Smooth muscle cell (in vitro differentiated cells): ENCODE measurements at regions not wholly inside any gene's neighbourhood (a gene's known extent, or its start where the extent isn't known, plus 50 kb on each side); places are given as distances from the start of the nearest gene placed in this dataset.

ENCODE experiments used
- DNase-seq: peaks from one replicate; lab custom pipeline; 2025; ENCODE audit not compliant: unreplicated experiment; lab: John Stamatoyannopoulos, UW
- H2AFZ ChIP-seq: fragments of 200-600 bp; sonication (generic); 2 replicates; pipeline ENCODE4 v1.6.0; 2016; ENCODE audit warnings: antibody characterized with exemption, low read depth, mild to moderate bottlenecking
- H3F3A ChIP-seq: fragments of 200-600 bp; sonication (generic); 2 replicates; pipeline ENCODE4 v1.6.0; 2017; ENCODE audit warnings: antibody characterized with exemption, low read depth
- H3K27ac ChIP-seq: fragments of 200-600 bp; sonication (generic); 2 replicates; pipeline ENCODE4 v1.5.1; 2016; ENCODE audit warnings: low read depth, mild to moderate bottlenecking
- H3K27me3 ChIP-seq: fragments of 200-600 bp; sonication (generic); 2 replicates; pipeline ENCODE4 v1.6.1; 2016; ENCODE audit warnings: low read depth, mild to moderate bottlenecking
- H3K36me3 ChIP-seq: fragments of 200-600 bp; sonication (generic); 2 replicates; pipeline ENCODE4 v1.5.1; 2016; ENCODE audit warnings: low read depth
- H3K4me1 ChIP-seq: fragments of 200-600 bp; sonication (generic); 2 replicates; pipeline ENCODE4 v1.5.1; 2016; ENCODE audit warnings: low read depth
- H3K4me2 ChIP-seq: fragments of 200-600 bp; sonication (generic); 2 replicates; pipeline ENCODE4 v1.6.0; 2016; ENCODE audit warnings: mild to moderate bottlenecking
- H3K4me3 ChIP-seq: fragments of 200-600 bp; sonication (generic); 2 replicates; pipeline ENCODE4 v1.5.1; 2016; ENCODE audit warnings: mild to moderate bottlenecking
- H3K79me2 ChIP-seq: fragments of 200-600 bp; sonication (generic); 2 replicates; pipeline ENCODE4 v1.6.0; 2016; ENCODE audit warnings: low read depth, mild to moderate bottlenecking
- H3K9ac ChIP-seq: fragments of 200-600 bp; sonication (generic); 2 replicates; pipeline ENCODE4 v1.6.0; 2016; ENCODE audit warnings: low read depth
- H3K9me3 ChIP-seq: fragments of 200-600 bp; sonication (generic); replicated peaks from 2 replicates; pipeline ENCODE4 v1.5.1; 2016; ENCODE audit warnings: low read depth
- H4K20me1 ChIP-seq: fragments of 200-600 bp; sonication (generic); 2 replicates; pipeline ENCODE4 v1.6.0; 2016; ENCODE audit warnings: low read depth
- WGBS: methylation state at CpG from one replicate; pipeline ENCODE4 v1.1.7; 2016; ENCODE audit warnings: low lambda C conversion rate; 5-methylcytosine and 5-hydroxymethylcytosine counted together
- TF ChIP-seq, protein P1 (sequence below): fragments of 200-600 bp; sonication (generic); IDR thresholded peaks from 2 replicates; pipeline ENCODE4 v1.5.1; 2017; ENCODE audit warnings: borderline replicate concordance, mild to moderate bottlenecking, antibody characterized with exemption; ENCODE audit not compliant: insufficient read depth, poor library complexity, severe bottlenecking

DNA sequence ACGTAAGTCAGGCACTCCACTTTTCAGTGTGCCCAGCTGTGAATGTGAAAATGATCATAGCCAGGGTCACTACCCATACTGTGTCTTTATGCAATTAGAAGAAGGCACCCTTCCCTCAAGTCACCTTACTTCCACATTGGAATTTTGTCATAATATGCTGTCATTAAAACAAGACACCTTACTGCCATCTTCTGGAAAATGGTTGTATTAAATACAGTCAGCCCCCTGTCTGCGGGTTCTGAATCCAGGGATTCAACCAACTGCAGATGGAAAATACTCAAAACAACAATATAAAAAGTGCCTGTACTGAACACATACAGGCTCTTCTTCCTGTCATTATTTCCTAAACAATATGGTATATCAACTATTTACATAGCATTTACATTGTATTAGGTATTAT lies 70.2 kb upstream of the TBX5 start:
- no peak overlapping the region for H3K9ac ChIP-seq
- H3K36me3 ChIP-seq, result no peaks in the 10 kb centered on the region
- no peak overlapping the region for H3K4me2 ChIP-seq
- H3K4me1 ChIP-seq, result peaks cover 6% of the 10 kb centered on the region
- TF ChIP-seq, protein P1, sequence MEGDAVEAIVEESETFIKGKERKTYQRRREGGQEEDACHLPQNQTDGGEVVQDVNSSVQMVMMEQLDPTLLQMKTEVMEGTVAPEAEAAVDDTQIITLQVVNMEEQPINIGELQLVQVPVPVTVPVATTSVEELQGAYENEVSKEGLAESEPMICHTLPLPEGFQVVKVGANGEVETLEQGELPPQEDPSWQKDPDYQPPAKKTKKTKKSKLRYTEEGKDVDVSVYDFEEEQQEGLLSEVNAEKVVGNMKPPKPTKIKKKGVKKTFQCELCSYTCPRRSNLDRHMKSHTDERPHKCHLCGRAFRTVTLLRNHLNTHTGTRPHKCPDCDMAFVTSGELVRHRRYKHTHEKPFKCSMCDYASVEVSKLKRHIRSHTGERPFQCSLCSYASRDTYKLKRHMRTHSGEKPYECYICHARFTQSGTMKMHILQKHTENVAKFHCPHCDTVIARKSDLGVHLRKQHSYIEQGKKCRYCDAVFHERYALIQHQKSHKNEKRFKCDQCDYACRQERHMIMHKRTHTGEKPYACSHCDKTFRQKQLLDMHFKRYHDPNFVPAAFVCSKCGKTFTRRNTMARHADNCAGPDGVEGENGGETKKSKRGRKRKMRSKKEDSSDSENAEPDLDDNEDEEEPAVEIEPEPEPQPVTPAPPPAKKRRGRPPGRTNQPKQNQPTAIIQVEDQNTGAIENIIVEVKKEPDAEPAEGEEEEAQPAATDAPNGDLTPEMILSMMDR, result peak; percentile 43
- H3K4me3 ChIP-seq, result no peak overlapping the region
- no peaks in the 10 kb centered on the region for H3K9me3 ChIP-seq
- no peak overlapping the region for H2AFZ ChIP-seq
- H3K27me3 ChIP-seq, result peaks cover 86% of the 10 kb centered on the region
- no peak overlapping the region for H3K27ac ChIP-seq
- 46% methylated on average over 2 of the region's 2 CpGs for WGBS
- no peaks in the 10 kb centered on the region for H3K79me2 ChIP-seq
- H4K20me1 ChIP-seq, result no peaks in the 10 kb centered on the region
- DNase-seq, result no peak
- no peaks in the 10 kb centered on the region for H3F3A ChIP-seq

DNA sequence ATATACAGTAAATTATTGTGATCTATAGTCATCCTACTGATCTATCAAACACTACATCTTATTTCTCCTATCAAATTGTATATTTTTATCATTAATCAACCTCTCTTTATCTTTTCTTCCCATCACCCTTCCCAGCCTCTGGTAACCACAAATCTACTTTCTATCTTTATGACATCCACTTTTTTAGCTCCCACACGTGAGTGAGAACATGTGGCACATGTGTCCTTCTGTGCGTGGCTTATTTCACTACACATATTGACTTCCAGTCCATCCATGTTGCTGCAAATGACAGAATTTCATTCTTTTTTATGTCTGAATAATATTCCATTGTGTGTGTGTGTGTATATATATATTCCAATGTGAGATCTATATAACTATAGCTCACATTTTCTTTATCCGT lies 67.8 kb upstream of the TBX5 start:
- Histone ChIP-seq H3K9me3 (no peaks in the 10 kb centered on the region), H3K27me3 (peaks cover 84% of the 10 kb centered on the region), H3K79me2 (no peaks in the 10 kb centered on the region), H2AFZ (no peak overlapping the region), H3K4me1 (no peaks in the 10 kb centered on the region), H3K36me3 (no peaks in the 10 kb centered on the region), H4K20me1 (no peaks in the 10 kb centered on the region), H3K9ac (no peak overlapping the region), H3K27ac (no peak overlapping the region), H3F3A (no peaks in the 10 kb centered on the region), H3K4me3 (no peak overlapping the region), H3K4me2 (no peak overlapping the region)
- no peak for DNase-seq
- TF ChIP-seq, protein P1, result no peak
- WGBS, result 79% methylated on average over 3 of the region's 3 CpGs

DNA sequence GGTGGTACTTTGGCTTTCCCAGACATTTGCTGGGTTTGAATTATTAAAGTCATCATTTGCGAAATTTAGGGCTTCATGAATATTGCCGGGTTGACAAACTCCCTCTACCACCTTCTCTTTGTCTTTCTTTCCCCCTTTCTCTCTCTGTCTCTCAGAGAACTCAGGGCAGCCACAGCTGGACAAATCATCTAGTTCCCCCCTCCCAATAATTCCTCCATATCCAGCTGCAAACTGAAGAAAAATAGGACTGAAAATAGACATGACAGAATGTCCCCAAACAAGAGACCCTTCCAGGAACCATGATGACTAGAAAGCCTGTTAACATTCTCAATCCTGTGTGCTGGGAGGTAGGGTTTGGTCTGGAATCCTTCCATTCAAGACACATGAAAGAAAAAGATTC lies 67.1 kb upstream of the TBX5 start:
- Histone ChIP-seq H3K36me3 (no peaks in the 10 kb centered on the region), H4K20me1 (no peaks in the 10 kb centered on the region), H3K9me3 (no peaks in the 10 kb centered on the region), H2AFZ (no peak overlapping the region), H3K27me3 (peaks cover 84% of the 10 kb centered on the region), H3K4me3 (no peak overlapping the region), H3K9ac (no peak overlapping the region), H3K27ac (no peak overlapping the region), H3K79me2 (no peaks in the 10 kb centered on the region), H3K4me1 (no peaks in the 10 kb centered on the region), H3K4me2 (no peak overlapping the region), H3F3A (no peaks in the 10 kb centered on the region)
- 90% methylated on average over 2 of the region's 2 CpGs for WGBS
- DNase-seq, result no peak
- TF ChIP-seq, protein P1, result no peak

DNA sequence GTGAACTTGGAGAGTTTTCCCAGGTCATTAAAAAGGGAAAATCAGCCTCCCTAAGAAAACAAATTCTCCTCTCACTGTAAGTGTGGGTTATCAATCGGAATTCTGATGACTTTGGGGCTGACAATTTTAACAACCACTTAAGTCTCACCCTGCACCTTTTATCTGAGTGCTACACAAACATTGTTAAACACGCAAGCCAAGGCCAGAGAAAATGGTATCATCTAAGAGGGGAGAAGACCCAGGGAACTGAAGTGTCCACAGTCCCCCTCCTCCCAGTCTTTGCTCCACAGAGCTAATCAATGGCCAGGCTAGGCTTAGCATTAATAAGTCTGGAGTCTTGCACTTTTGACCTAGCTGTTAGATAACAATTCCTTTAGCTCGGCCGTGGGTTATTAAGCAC lies 51.7 kb upstream of the TBX5 start:
- Histone ChIP-seq H3K27ac (no peak overlapping the region), H3K79me2 (no peaks in the 10 kb centered on the region), H3F3A (no peaks in the 10 kb centered on the region), H3K27me3 (peaks cover 93% of the 10 kb centered on the region), H3K4me3 (no peak overlapping the region), H4K20me1 (no peaks in the 10 kb centered on the region), H3K4me2 (no peak overlapping the region), H2AFZ (no peak overlapping the region), H3K9me3 (no peaks in the 10 kb centered on the region), H3K4me1 (no peaks in the 10 kb centered on the region), H3K36me3 (no peaks in the 10 kb centered on the region), H3K9ac (no peak overlapping the region)
- no peak for DNase-seq
- TF ChIP-seq, protein P1, result no peak
- WGBS, result 41% methylated on average over 4 of the region's 4 CpGs
